HL-60 (cell line): ENCODE measurements at regions not wholly inside any gene's neighbourhood (a gene's known extent, or its start where the extent isn't known, plus 50 kb on each side); places are given as distances from the start of the nearest gene placed in this dataset.

ENCODE experiments used
- DNase-seq, 2 experiments: peaks; one replicate each; pipeline ENCODE4 v3.0.0-alpha.2; 2010 to 2020; ENCODE audit warnings: low read depth in 1 of 2, low spot score in 1 of 2
- H3K27ac ChIP-seq: fragments of 250-450 bp; sonication (Bioruptor Pico); replicated peaks from 2 replicates; pipeline ENCODE4 v1.5.1; 2020; ENCODE audit warnings: mild to moderate bottlenecking, moderate library complexity
- H3K27me3 ChIP-seq: fragments of 250-450 bp; sonication (Bioruptor Pico); 2 replicates; pipeline ENCODE4 v1.5.1; 2021; ENCODE audit warnings: mild to moderate bottlenecking, moderate library complexity; ENCODE audit not compliant: insufficient read depth, poor library complexity, severe bottlenecking
- H3K4me3 ChIP-seq: replicated peaks from 2 replicates; pipeline ENCODE4 v1.5.1; 2011; ENCODE audit warnings: mild to moderate bottlenecking, control low read depth, low read length; ENCODE audit not compliant: insufficient read depth
- CTCF ChIP-seq: IDR thresholded peaks from one replicate; pipeline ENCODE4 v1.5.1; 2011; ENCODE audit warnings: low read length, control low read depth, inconsistent platforms; ENCODE audit not compliant: insufficient read depth
- GABPA ChIP-seq: IDR thresholded peaks from 2 replicates; pipeline ENCODE4 v1.6.1; 2012; ENCODE audit warnings: low read depth
- POLR2AphosphoS5 ChIP-seq: IDR thresholded peaks from 2 replicates; pipeline ENCODE4 v1.6.1; 2012; ENCODE audit warnings: low read depth
- SPI1 ChIP-seq: IDR thresholded peaks from 2 replicates; pipeline ENCODE4 v1.6.1; 2012; ENCODE audit warnings: low read depth, mild to moderate bottlenecking, borderline replicate concordance
- TF ChIP-seq, protein P1 (sequence below): IDR thresholded peaks from 2 replicates; pipeline ENCODE4 v1.6.1; 2012; ENCODE audit warnings: low read depth; ENCODE audit not compliant: insufficient replicate concordance

GRCh38 chr9:70478963-70479641, 64.6 kb upstream of the KLF9 start:
- Histone ChIP-seq H3K27ac (no peak overlapping the region), H3K27me3 (no peaks in the 10 kb centered on the region), H3K4me3 (no peak overlapping the region)
- no peak for DNase-seq
- TF ChIP-seq SPI1 = no peak
- TF ChIP-seq GABPA = no peak
- no peak for TF ChIP-seq CTCF

DNA sequence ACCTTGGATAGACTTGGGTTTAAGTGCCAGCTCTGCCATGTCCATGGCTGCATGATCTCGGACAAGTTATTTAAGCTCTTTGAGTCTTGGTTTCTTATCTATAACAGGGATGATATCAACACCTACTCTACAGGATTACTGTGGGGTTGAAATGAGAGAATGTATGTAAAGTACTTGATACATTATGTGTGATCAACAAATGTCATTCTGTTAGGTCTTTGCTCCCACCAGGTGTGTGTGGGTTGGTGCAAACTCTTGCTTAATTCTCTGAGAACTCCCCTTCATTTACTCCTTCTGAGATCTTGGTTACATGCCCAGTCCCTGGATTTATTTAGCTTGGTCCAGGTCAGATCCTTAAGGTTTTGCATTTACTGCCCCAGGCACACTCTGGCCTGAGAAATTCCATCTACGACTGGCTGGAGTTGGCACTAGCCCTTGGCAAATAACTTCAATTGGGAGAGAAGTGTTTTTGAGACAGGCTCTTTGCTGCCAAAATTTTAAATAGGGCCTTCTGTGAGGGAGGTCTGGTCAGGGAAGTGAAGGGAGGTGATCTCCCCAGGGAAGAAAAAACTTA, 63.5 kb upstream of the KLF9 start:
- no peaks in the 10 kb centered on the region for H3K27me3 ChIP-seq
- TF ChIP-seq, protein P1, sequence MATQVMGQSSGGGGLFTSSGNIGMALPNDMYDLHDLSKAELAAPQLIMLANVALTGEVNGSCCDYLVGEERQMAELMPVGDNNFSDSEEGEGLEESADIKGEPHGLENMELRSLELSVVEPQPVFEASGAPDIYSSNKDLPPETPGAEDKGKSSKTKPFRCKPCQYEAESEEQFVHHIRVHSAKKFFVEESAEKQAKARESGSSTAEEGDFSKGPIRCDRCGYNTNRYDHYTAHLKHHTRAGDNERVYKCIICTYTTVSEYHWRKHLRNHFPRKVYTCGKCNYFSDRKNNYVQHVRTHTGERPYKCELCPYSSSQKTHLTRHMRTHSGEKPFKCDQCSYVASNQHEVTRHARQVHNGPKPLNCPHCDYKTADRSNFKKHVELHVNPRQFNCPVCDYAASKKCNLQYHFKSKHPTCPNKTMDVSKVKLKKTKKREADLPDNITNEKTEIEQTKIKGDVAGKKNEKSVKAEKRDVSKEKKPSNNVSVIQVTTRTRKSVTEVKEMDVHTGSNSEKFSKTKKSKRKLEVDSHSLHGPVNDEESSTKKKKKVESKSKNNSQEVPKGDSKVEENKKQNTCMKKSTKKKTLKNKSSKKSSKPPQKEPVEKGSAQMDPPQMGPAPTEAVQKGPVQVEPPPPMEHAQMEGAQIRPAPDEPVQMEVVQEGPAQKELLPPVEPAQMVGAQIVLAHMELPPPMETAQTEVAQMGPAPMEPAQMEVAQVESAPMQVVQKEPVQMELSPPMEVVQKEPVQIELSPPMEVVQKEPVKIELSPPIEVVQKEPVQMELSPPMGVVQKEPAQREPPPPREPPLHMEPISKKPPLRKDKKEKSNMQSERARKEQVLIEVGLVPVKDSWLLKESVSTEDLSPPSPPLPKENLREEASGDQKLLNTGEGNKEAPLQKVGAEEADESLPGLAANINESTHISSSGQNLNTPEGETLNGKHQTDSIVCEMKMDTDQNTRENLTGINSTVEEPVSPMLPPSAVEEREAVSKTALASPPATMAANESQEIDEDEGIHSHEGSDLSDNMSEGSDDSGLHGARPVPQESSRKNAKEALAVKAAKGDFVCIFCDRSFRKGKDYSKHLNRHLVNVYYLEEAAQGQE = no peak
- TF ChIP-seq POLR2AphosphoS5 = no peak
- TF ChIP-seq SPI1 = no peak
- no peak for TF ChIP-seq GABPA
- TF ChIP-seq CTCF = no peak
- H3K27ac ChIP-seq = no peak overlapping the region
- DNase-seq = no peak
- no peak overlapping the region for H3K4me3 ChIP-seq

- no peak overlapping the region for H3K4me3 ChIP-seq
- H3K27me3 ChIP-seq = no peaks in the 10 kb centered on the region
- TF ChIP-seq CTCF (no peak), POLR2AphosphoS5 (no peak), GABPA (no peak), SPI1 (no peak)
- TF ChIP-seq, protein P1 = no peak
- no peak for DNase-seq
- no peak overlapping the region for H3K27ac ChIP-seq
Observed at GRCh38 chr9:70477146-70477745, 62.8 kb upstream of the KLF9 start.
